Peyer's patch (tissue), 4 donors: ENCODE measurements at regions not wholly inside any gene's neighbourhood (a gene's known extent, or its start where the extent isn't known, plus 50 kb on each side); places are given as distances from the start of the nearest gene placed in this dataset.

Source experiments
- DNase-seq, 3 donors: peaks; one replicate each; pipeline ENCODE4 v3.0.0-alpha.2; 2017 to 2019
- H3K27ac ChIP-seq, 4 donors: fragments of 200-600 bp; sonication (generic); one replicate each; pipeline ENCODE4 v1.5.1; 2016 to 2019
- H3K27me3 ChIP-seq, 2 donors: fragments of 200-600 bp; sonication (generic); one replicate each; pipeline ENCODE4 v1.5.1; 2019
- H3K36me3 ChIP-seq, 3 donors: fragments of 200-600 bp; sonication (generic); one replicate each; pipeline ENCODE4 v1.5.1; 2016 to 2019
- H3K4me1 ChIP-seq, 4 donors: fragments of 200-600 bp; sonication (generic); one replicate each; pipeline ENCODE4 v1.5.1; 2016 to 2019
- H3K4me3 ChIP-seq, 4 donors: fragments of 200-600 bp; sonication (generic); 1 replicate in 3 of 4; 2 replicates in 1 of 4; pipeline ENCODE4 v1.5.1; 2016 to 2019; ENCODE audit warnings: mild to moderate bottlenecking in 1 of 4
- H3K9me3 ChIP-seq, 4 donors: fragments of 200-600 bp; sonication (generic); one replicate each; pipeline ENCODE4 v1.5.1; 2016 to 2019; ENCODE audit warnings: mild to moderate bottlenecking in 1 of 4
- CTCF ChIP-seq, 6 experiments: fragments of 450-650 bp in 4 of 6; fragments of 200-600 bp in 2 of 6; sonication (generic) in 1 of 6; IDR thresholded peaks; one replicate each; pipeline ENCODE4 v1.5.1; 2017 to 2019; ENCODE audit warnings: antibody characterized with exemption in 6 of 6, mild to moderate bottlenecking in 3 of 6, moderate library complexity in 1 of 6
- POLR2A ChIP-seq, 2 donors: fragments of 450-650 bp; IDR thresholded peaks; one replicate each; pipeline ENCODE4 v1.5.1; 2017; ENCODE audit warnings: antibody characterized with exemption in 2 of 2, mild to moderate bottlenecking in 2 of 2, moderate library complexity in 2 of 2

DNA sequence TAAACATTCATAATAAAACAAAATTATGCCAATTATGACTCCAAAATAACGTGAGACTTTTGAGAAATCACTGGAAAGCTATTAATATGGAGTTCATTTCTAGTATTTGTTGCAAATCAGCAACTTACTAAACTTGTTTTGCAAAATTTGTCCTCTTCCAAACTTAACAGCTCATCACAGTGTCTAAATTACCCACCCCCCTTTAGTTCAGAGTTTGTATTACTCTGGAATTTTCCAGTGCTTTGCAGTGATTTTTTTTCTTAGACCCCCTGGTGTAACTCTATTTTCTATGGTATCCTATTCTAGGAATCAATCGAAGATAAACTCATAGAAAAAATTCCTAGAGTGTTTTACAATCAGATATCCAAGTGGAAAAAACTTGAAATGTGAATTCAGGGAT is 72.4 kb upstream of the CACHD1 start:
- TF ChIP-seq POLR2A (IDR thresholded peaks at IDR 0.05) (no peak), CTCF (IDR thresholded peaks at IDR 0.05) (no peak)
- Histone ChIP-seq H3K27ac (no peak overlapping the region), H3K9me3 (no peaks in the 10 kb centered on the region), H3K4me1 (no peaks in the 10 kb centered on the region), H3K36me3 (no peaks in the 10 kb centered on the region), H3K4me3 (no peak overlapping the region), H3K27me3 (no peaks in the 10 kb centered on the region)
- DNase-seq, result no peak

DNA sequence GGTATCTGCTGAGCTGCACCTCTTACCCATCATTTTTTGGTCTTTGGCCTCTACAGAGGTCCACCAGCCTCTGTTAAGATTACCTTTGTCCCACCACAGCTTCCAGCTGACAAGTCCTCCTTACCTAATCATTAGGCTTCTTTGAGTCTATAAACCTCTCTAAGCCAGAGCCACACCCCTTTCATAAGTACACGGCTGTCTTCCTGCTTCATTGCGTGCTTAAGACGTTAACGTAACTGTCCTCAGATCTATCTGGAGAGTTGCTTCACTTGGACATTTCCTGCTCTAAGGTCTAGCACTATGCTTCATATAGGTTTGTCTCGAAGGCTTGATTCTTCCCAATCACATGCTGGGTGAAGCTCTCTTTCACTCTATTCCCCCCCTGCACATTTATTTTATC is 71.0 kb upstream of the CACHD1 start:
- H3K4me1 ChIP-seq, result no peaks in the 10 kb centered on the region
- DNase-seq, result no peak
- TF ChIP-seq POLR2A (IDR thresholded peaks at IDR 0.05), result no peak
- TF ChIP-seq CTCF (IDR thresholded peaks at IDR 0.05), result no peak
- no peak overlapping the region for H3K4me3 ChIP-seq
- no peak overlapping the region for H3K27ac ChIP-seq
- no peaks in the 10 kb centered on the region for H3K36me3 ChIP-seq
- H3K27me3 ChIP-seq, result no peaks in the 10 kb centered on the region
- H3K9me3 ChIP-seq, result no peaks in the 10 kb centered on the region

- Histone ChIP-seq H3K9me3 (no peaks in the 10 kb centered on the region), H3K27ac (no peak overlapping the region), H3K36me3 (no peaks in the 10 kb centered on the region), H3K4me1 (no peaks in the 10 kb centered on the region), H3K27me3 (no peaks in the 10 kb centered on the region), H3K4me3 (no peak overlapping the region)
- DNase-seq, result no peak
- TF ChIP-seq POLR2A (IDR thresholded peaks at IDR 0.05) (no peak), CTCF (IDR thresholded peaks at IDR 0.05) (no peak)
Measured at GRCh38 chr1:64401285-64401684, 68.6 kb upstream of the CACHD1 start.

DNA sequence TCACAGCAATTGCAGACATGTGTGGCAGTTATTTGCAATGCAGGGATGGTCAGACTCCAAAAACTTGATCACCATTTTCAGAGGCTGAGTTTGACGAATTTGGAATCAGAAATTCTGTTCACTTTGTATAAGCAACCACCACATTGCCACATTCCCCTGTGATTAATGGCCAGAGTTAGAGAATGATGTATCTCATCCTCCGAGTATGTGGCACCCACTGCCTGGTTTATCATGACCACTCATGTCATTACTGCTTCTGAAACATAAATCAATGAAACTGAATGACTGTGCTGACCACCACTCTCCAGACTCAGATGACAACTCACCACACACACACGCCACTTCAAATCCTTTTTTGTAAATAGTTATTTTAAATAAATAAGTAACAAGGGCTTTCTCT is 66.6 kb upstream of the CACHD1 start:
- no peak overlapping the region for H3K4me3 ChIP-seq
- TF ChIP-seq CTCF (IDR thresholded peaks at IDR 0.05) (no peak), POLR2A (IDR thresholded peaks at IDR 0.05) (no peak)

DNA sequence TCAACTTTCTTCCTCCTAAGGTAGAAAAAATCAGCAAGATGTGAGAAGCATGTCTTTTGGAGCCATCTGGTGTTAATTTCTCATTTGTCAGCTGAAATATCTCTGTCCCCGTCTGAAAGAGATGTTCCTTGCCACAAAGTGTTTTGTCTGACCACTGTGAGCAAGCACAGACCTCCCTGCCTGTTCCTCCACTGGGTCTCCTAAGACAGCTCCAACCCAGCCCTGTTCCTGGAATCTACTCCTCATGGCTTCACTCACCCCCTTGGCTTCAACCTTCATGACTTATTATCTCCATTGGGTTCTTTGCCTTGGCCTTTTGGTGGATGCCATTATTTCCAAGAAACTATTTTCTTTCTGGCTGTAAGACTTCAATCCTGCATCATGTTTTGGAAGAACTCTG is 65.7 kb upstream of the CACHD1 start:
- no peak for DNase-seq
- Histone ChIP-seq H3K9me3 (no peaks in the 10 kb centered on the region), H3K27ac (no peak overlapping the region), H3K4me3 (no peak overlapping the region), H3K4me1 (no peaks in the 10 kb centered on the region), H3K27me3 (no peaks in the 10 kb centered on the region), H3K36me3 (no peaks in the 10 kb centered on the region)
- TF ChIP-seq POLR2A (IDR thresholded peaks at IDR 0.05), result no peak
- no peak for TF ChIP-seq CTCF (IDR thresholded peaks at IDR 0.05)

More for the DNA sequence above, 66.6 kb upstream of the CACHD1 start:
- Histone ChIP-seq H3K27ac (no peak overlapping the region), H3K4me1 (no peaks in the 10 kb centered on the region), H3K36me3 (no peaks in the 10 kb centered on the region), H3K27me3 (no peaks in the 10 kb centered on the region), H3K9me3 (no peaks in the 10 kb centered on the region)
- no peak for DNase-seq

DNA sequence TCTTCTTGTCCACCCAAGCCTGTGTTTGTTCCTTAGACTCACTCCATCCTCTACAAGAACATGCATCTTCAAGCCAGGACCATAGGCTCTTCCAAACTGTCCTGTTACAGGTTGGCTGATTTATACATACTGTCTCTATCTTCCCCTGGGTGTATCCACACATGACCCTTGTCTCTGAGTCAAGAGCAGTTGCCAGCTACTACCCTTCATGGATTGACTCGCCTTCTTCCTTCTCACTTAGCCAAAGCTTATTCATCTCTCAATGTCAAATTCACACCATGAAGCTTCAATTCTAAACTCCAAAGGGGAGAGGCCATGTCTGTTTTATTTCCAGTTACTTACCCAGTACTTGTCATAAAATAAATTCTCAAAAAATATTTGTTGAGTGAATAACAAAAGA is 64.1 kb upstream of the CACHD1 start:
- Histone ChIP-seq H3K27ac (no peak overlapping the region), H3K9me3 (no peaks in the 10 kb centered on the region), H3K4me3 (no peak overlapping the region), H3K27me3 (no peaks in the 10 kb centered on the region), H3K4me1 (no peaks in the 10 kb centered on the region), H3K36me3 (no peaks in the 10 kb centered on the region)
- no peak for DNase-seq
- no peak for TF ChIP-seq CTCF (IDR thresholded peaks at IDR 0.05)
